ENCODE measurements at regions not wholly inside any gene's neighbourhood (a gene's known extent, or its start where the extent isn't known, plus 50 kb on each side); places are given as distances from the start of the nearest gene placed in this dataset.

GRCh38 chr20:4083098-4083865 is 65.3 kb upstream of the SMOX start:
- no peak overlapping the region for H3K4me3 ChIP-seq (ENCODE audit: low read depth, low read length)
- H3K27me3 ChIP-seq (ENCODE audit: control insufficient read depth, insufficient read depth, low read length) = peaks cover 11% of the 10 kb centered on the region
- H3K9me3 ChIP-seq (ENCODE audit: control insufficient read depth, insufficient read depth, low read length) = no peaks in the 10 kb centered on the region
- H3K36me3 ChIP-seq (ENCODE audit: control insufficient read depth, insufficient read depth, low read length) = no peaks in the 10 kb centered on the region
- peaks cover 20% of the 10 kb centered on the region for H3K4me1 ChIP-seq (ENCODE audit: control insufficient read depth, insufficient read depth, low read length)
- no peak overlapping the region for H3K9ac ChIP-seq (ENCODE audit: low read depth, low read length)
- no peak overlapping the region for H3K27ac ChIP-seq (ENCODE audit: low read depth, low read length)

- H3K27ac ChIP-seq (ENCODE audit: low read depth, low read length) = no peak overlapping the region
- H3K36me3 ChIP-seq (ENCODE audit: control insufficient read depth, insufficient read depth, low read length) = no peaks in the 10 kb centered on the region
- peaks cover 20% of the 10 kb centered on the region for H3K4me1 ChIP-seq (ENCODE audit: control insufficient read depth, insufficient read depth, low read length)
- H3K9me3 ChIP-seq (ENCODE audit: control insufficient read depth, insufficient read depth, low read length) = no peaks in the 10 kb centered on the region
- peaks cover 11% of the 10 kb centered on the region for H3K27me3 ChIP-seq (ENCODE audit: control insufficient read depth, insufficient read depth, low read length)
- no peak overlapping the region for H3K9ac ChIP-seq (ENCODE audit: low read depth, low read length)
- peak overlapping the region; percentile 49 for H3K4me3 ChIP-seq (ENCODE audit: low read depth, low read length)
These were observed 66.1 kb upstream of the SMOX start for GRCh38 chr20:4082406-4083097.

- no peak overlapping the region for H3K9ac ChIP-seq (ENCODE audit: low read depth, low read length)
- H3K9me3 ChIP-seq (ENCODE audit: control insufficient read depth, insufficient read depth, low read length) = no peaks in the 10 kb centered on the region
- no peaks in the 10 kb centered on the region for H3K36me3 ChIP-seq (ENCODE audit: control insufficient read depth, insufficient read depth, low read length)
- H3K4me1 ChIP-seq (ENCODE audit: control insufficient read depth, insufficient read depth, low read length) = peaks cover 20% of the 10 kb centered on the region
- peaks cover 8% of the 10 kb centered on the region for H3K27me3 ChIP-seq (ENCODE audit: control insufficient read depth, insufficient read depth, low read length)
- no peak overlapping the region for H3K27ac ChIP-seq (ENCODE audit: low read depth, low read length)
- no peak overlapping the region for H3K4me3 ChIP-seq (ENCODE audit: low read depth, low read length)
These were observed 66.1 kb upstream of the RNF24 start for GRCh38 chr20:4081421-4081820.

- no peak overlapping the region for H3K27ac ChIP-seq (ENCODE audit: low read depth, low read length)
- no peak overlapping the region for H3K9ac ChIP-seq (ENCODE audit: low read depth, low read length)
- H3K4me3 ChIP-seq (ENCODE audit: low read depth, low read length) = no peak overlapping the region
- H3K9me3 ChIP-seq (ENCODE audit: control insufficient read depth, insufficient read depth, low read length) = no peaks in the 10 kb centered on the region
- no peaks in the 10 kb centered on the region for H3K27me3 ChIP-seq (ENCODE audit: control insufficient read depth, insufficient read depth, low read length)
- no peaks in the 10 kb centered on the region for H3K36me3 ChIP-seq (ENCODE audit: control insufficient read depth, insufficient read depth, low read length)
- H3K4me1 ChIP-seq (ENCODE audit: control insufficient read depth, insufficient read depth, low read length) = peaks cover 5% of the 10 kb centered on the region; the same call in 1 of the 2 replicates
These were observed 61.3 kb upstream of the RNF24 start for GRCh38 chr20:4076671-4077070.

- Histone ChIP-seq H3K27ac (ENCODE audit: low read depth, low read length) (no peak overlapping the region), H3K36me3 (ENCODE audit: control insufficient read depth, insufficient read depth, low read length) (no peaks in the 10 kb centered on the region), H3K9me3 (ENCODE audit: control insufficient read depth, insufficient read depth, low read length) (no peaks in the 10 kb centered on the region), H3K9ac (ENCODE audit: low read depth, low read length) (no peak overlapping the region), H3K4me1 (ENCODE audit: control insufficient read depth, insufficient read depth, low read length) (peaks cover 5% of the 10 kb centered on the region; the same call in 1 of the 2 replicates), H3K27me3 (ENCODE audit: control insufficient read depth, insufficient read depth, low read length) (no peaks in the 10 kb centered on the region), H3K4me3 (ENCODE audit: low read depth, low read length) (no peak overlapping the region)
These were observed 60.7 kb upstream of the RNF24 start for GRCh38 chr20:4076033-4076432.

- H3K27me3 ChIP-seq (ENCODE audit: control insufficient read depth, insufficient read depth, low read length) = no peaks in the 10 kb centered on the region
- H3K4me3 ChIP-seq (ENCODE audit: low read depth, low read length) = no peak overlapping the region
- H3K9me3 ChIP-seq (ENCODE audit: control insufficient read depth, insufficient read depth, low read length) = no peaks in the 10 kb centered on the region
- H3K9ac ChIP-seq (ENCODE audit: low read depth, low read length) = no peak overlapping the region
- H3K4me1 ChIP-seq (ENCODE audit: control insufficient read depth, insufficient read depth, low read length) = peaks cover 5% of the 10 kb centered on the region; the same call in 1 of the 2 replicates
- no peak overlapping the region for H3K27ac ChIP-seq (ENCODE audit: low read depth, low read length)
- H3K36me3 ChIP-seq (ENCODE audit: control insufficient read depth, insufficient read depth, low read length) = no peaks in the 10 kb centered on the region
These were observed 59.6 kb upstream of the RNF24 start for GRCh38 chr20:4074877-4075455.

GRCh38 chr20:4073852-4074741 is 58.7 kb upstream of the RNF24 start:
- Histone ChIP-seq H3K9me3 (ENCODE audit: control insufficient read depth, insufficient read depth, low read length) (no peaks in the 10 kb centered on the region), H3K9ac (ENCODE audit: low read depth, low read length) (no peak overlapping the region)

GRCh38 chr20:4071178-4071693 is 55.9 kb upstream of the RNF24 start:
- no peak overlapping the region for H3K27ac ChIP-seq (ENCODE audit: low read depth, low read length)
- H3K27me3 ChIP-seq (ENCODE audit: control insufficient read depth, insufficient read depth, low read length) = no peaks in the 10 kb centered on the region
- no peak overlapping the region for H3K4me3 ChIP-seq (ENCODE audit: low read depth, low read length)
- H3K4me1 ChIP-seq (ENCODE audit: control insufficient read depth, insufficient read depth, low read length) = peaks cover 5% of the 10 kb centered on the region; the same call in 1 of the 2 replicates
- no peak overlapping the region for H3K9ac ChIP-seq (ENCODE audit: low read depth, low read length)
- H3K36me3 ChIP-seq (ENCODE audit: control insufficient read depth, insufficient read depth, low read length) = no peaks in the 10 kb centered on the region
- no peaks in the 10 kb centered on the region for H3K9me3 ChIP-seq (ENCODE audit: control insufficient read depth, insufficient read depth, low read length)

More at GRCh38 chr20:4073852-4074741, 58.7 kb upstream of the RNF24 start:
- no peaks in the 10 kb centered on the region for H3K27me3 ChIP-seq (ENCODE audit: control insufficient read depth, insufficient read depth, low read length)
- no peaks in the 10 kb centered on the region for H3K36me3 ChIP-seq (ENCODE audit: control insufficient read depth, insufficient read depth, low read length)
- no peak overlapping the region for H3K4me3 ChIP-seq (ENCODE audit: low read depth, low read length)
- no peak overlapping the region for H3K27ac ChIP-seq (ENCODE audit: low read depth, low read length)
- peaks cover 5% of the 10 kb centered on the region; the same call in 1 of the 2 replicates for H3K4me1 ChIP-seq (ENCODE audit: control insufficient read depth, insufficient read depth, low read length)

- Histone ChIP-seq H3K9ac (ENCODE audit: low read depth, low read length) (no peak overlapping the region), H3K4me1 (ENCODE audit: control insufficient read depth, insufficient read depth, low read length) (peaks cover 5% of the 10 kb centered on the region; the same call in 1 of the 2 replicates), H3K27me3 (ENCODE audit: control insufficient read depth, insufficient read depth, low read length) (no peaks in the 10 kb centered on the region), H3K4me3 (ENCODE audit: low read depth, low read length) (no peak overlapping the region), H3K27ac (ENCODE audit: low read depth, low read length) (no peak overlapping the region), H3K36me3 (ENCODE audit: control insufficient read depth, insufficient read depth, low read length) (no peaks in the 10 kb centered on the region), H3K9me3 (ENCODE audit: control insufficient read depth, insufficient read depth, low read length) (no peaks in the 10 kb centered on the region)
These were observed 55.2 kb upstream of the RNF24 start for GRCh38 chr20:4070323-4071177.

- Histone ChIP-seq H3K9me3 (ENCODE audit: control insufficient read depth, insufficient read depth, low read length) (no peaks in the 10 kb centered on the region), H3K36me3 (ENCODE audit: control insufficient read depth, insufficient read depth, low read length) (no peaks in the 10 kb centered on the region), H3K27me3 (ENCODE audit: control insufficient read depth, insufficient read depth, low read length) (no peaks in the 10 kb centered on the region), H3K27ac (ENCODE audit: low read depth, low read length) (no peak overlapping the region), H3K9ac (ENCODE audit: low read depth, low read length) (no peak overlapping the region), H3K4me1 (ENCODE audit: control insufficient read depth, insufficient read depth, low read length) (peaks cover 9% of the 10 kb centered on the region), H3K4me3 (ENCODE audit: low read depth, low read length) (no peak overlapping the region)
These were observed 54.4 kb upstream of the RNF24 start for GRCh38 chr20:4069751-4070150.
